ES-I3 (cell line): ENCODE measurements at regions not wholly inside any gene's neighbourhood (a gene's known extent, or its start where the extent isn't known, plus 50 kb on each side); places are given as distances from the start of the nearest gene placed in this dataset.
"Not testable (repeated sequence)": the region's sequence is repeated elsewhere in the genome, so short reads cannot be mapped to it uniquely, and the experiment has no call there.

Experiments
- H3K36me3 ChIP-seq: 2 replicates; pipeline ENCODE4 v1.6.1; 2013; ENCODE audit warnings: mild to moderate bottlenecking, low read length, control low read depth, moderate library complexity; ENCODE audit not compliant: insufficient read depth
- H3K4me1 ChIP-seq: 2 replicates; pipeline ENCODE4 v1.6.1; 2013; ENCODE audit warnings: mild to moderate bottlenecking, control low read depth, low read length; ENCODE audit not compliant: insufficient read depth
- H3K9ac ChIP-seq: 2 replicates; pipeline ENCODE4 v1.6.1; 2013; ENCODE audit warnings: low read depth, mild to moderate bottlenecking, low read length, moderate library complexity
- H3K9me3 ChIP-seq: 2 replicates; pipeline ENCODE4 v1.6.1; 2013; ENCODE audit warnings: mild to moderate bottlenecking, low read length, moderate library complexity; ENCODE audit not compliant: control insufficient read depth, insufficient read depth

- Histone ChIP-seq H3K36me3 (no peaks in the 10 kb centered on the region), H3K9me3 (no peaks in the 10 kb centered on the region), H3K9ac (no peak overlapping the region), H3K4me1 (no peaks in the 10 kb centered on the region)
Observed at GRCh38 chr21:23624281-23624680, 1983.0 kb downstream of the MRPL39 start.

GRCh38 chr21:23613014-23613413 is 1994.3 kb downstream of the MRPL39 start:
- Histone ChIP-seq H3K9me3 (no peaks in the 10 kb centered on the region), H3K4me1 (no peaks in the 10 kb centered on the region)

GRCh38 chr21:23612210-23612609 is 1995.1 kb downstream of the MRPL39 start:
- no peak overlapping the region for H3K9ac ChIP-seq
- H3K9me3 ChIP-seq, result no peaks in the 10 kb centered on the region
- no peaks in the 10 kb centered on the region for H3K36me3 ChIP-seq
- H3K4me1 ChIP-seq, result no peaks in the 10 kb centered on the region

More at GRCh38 chr21:23613014-23613413, 1994.3 kb downstream of the MRPL39 start:
- H3K36me3 ChIP-seq, result no peaks in the 10 kb centered on the region
- no peak overlapping the region for H3K9ac ChIP-seq

- H3K9me3 ChIP-seq, result no peaks in the 10 kb centered on the region; the same call in 1 of the 2 replicates
- no peak overlapping the region for H3K9ac ChIP-seq
- H3K36me3 ChIP-seq, result no peaks in the 10 kb centered on the region
- H3K4me1 ChIP-seq, result no peaks in the 10 kb centered on the region
Observed at GRCh38 chr21:23607782-23608431, 1999.4 kb downstream of the MRPL39 start.

- no peaks in the 10 kb centered on the region for H3K4me1 ChIP-seq
- H3K36me3 ChIP-seq, result no peaks in the 10 kb centered on the region
- H3K9me3 ChIP-seq, result no peaks in the 10 kb centered on the region; the same call in 1 of the 2 replicates
- no peak overlapping the region for H3K9ac ChIP-seq
Observed at GRCh38 chr21:23601549-23601948, 2005.7 kb downstream of the MRPL39 start.

GRCh38 chr21:23593582-23593981 is 2013.7 kb downstream of the MRPL39 start:
- no peaks in the 10 kb centered on the region for H3K9me3 ChIP-seq
- H3K9ac ChIP-seq, result no peak overlapping the region
- H3K4me1 ChIP-seq, result no peaks in the 10 kb centered on the region
- no peaks in the 10 kb centered on the region for H3K36me3 ChIP-seq

GRCh38 chr21:23585419-23585818 is 2021.9 kb downstream of the MRPL39 start:
- Histone ChIP-seq H3K9ac (no peak overlapping the region), H3K4me1 (no peaks in the 10 kb centered on the region), H3K36me3 (no peaks in the 10 kb centered on the region), H3K9me3 (no peaks in the 10 kb centered on the region)

- Histone ChIP-seq H3K36me3 (no peaks in the 10 kb centered on the region), H3K4me1 (no peaks in the 10 kb centered on the region), H3K9ac (no peak overlapping the region), H3K9me3 (no peaks in the 10 kb centered on the region)
Observed at GRCh38 chr21:23579573-23579972, 2027.7 kb downstream of the MRPL39 start.

- no peaks in the 10 kb centered on the region for H3K9me3 ChIP-seq
Observed at GRCh38 chr21:23578027-23578426, 2029.3 kb downstream of the MRPL39 start.

GRCh38 chr21:23574932-23575331 is 2032.3 kb downstream of the MRPL39 start:
- Histone ChIP-seq H3K9ac (no peak overlapping the region), H3K36me3 (no peaks in the 10 kb centered on the region), H3K9me3 (no peaks in the 10 kb centered on the region), H3K4me1 (peaks cover 5% of the 10 kb centered on the region; the same call in 1 of the 2 replicates)

More at GRCh38 chr21:23578027-23578426, 2029.3 kb downstream of the MRPL39 start:
- Histone ChIP-seq H3K9ac (no peak overlapping the region), H3K4me1 (no peaks in the 10 kb centered on the region), H3K36me3 (no peaks in the 10 kb centered on the region)

- H3K9me3 ChIP-seq, H3K9ac ChIP-seq, H3K36me3 ChIP-seq, H3K4me1 ChIP-seq: not testable (repeated sequence)
Observed at GRCh38 chr21:23548924-23549323, 2058.4 kb downstream of the MRPL39 start.

GRCh38 chr21:23543333-23543732 is 2063.9 kb downstream of the MRPL39 start:
- Histone ChIP-seq H3K9ac (no peak overlapping the region), H3K4me1 (no peaks in the 10 kb centered on the region), H3K9me3 (no peaks in the 10 kb centered on the region), H3K36me3 (no peaks in the 10 kb centered on the region)

- Histone ChIP-seq H3K9me3 (no peaks in the 10 kb centered on the region), H3K4me1 (no peaks in the 10 kb centered on the region)
Observed at GRCh38 chr21:23542097-23542496, 2065.2 kb downstream of the MRPL39 start.

GRCh38 chr21:23541571-23541970 is 2065.7 kb downstream of the MRPL39 start:
- H3K4me1 ChIP-seq, result no peaks in the 10 kb centered on the region
- no peaks in the 10 kb centered on the region for H3K36me3 ChIP-seq
- no peak overlapping the region for H3K9ac ChIP-seq
- no peaks in the 10 kb centered on the region for H3K9me3 ChIP-seq

More at GRCh38 chr21:23542097-23542496, 2065.2 kb downstream of the MRPL39 start:
- no peaks in the 10 kb centered on the region for H3K36me3 ChIP-seq
- no peak overlapping the region for H3K9ac ChIP-seq

- no peaks in the 10 kb centered on the region for H3K4me1 ChIP-seq
- H3K36me3 ChIP-seq, result no peaks in the 10 kb centered on the region
- H3K9ac ChIP-seq, result no peak overlapping the region
- no peaks in the 10 kb centered on the region for H3K9me3 ChIP-seq
Observed at GRCh38 chr21:23534850-23535249, 2072.4 kb downstream of the MRPL39 start.
